Fibroblast of skin of right biceps (primary cell): ENCODE measurements at regions not wholly inside any gene's neighbourhood (a gene's known extent, or its start where the extent isn't known, plus 50 kb on each side); places are given as distances from the start of the nearest gene placed in this dataset.
"Not testable (repeated sequence)": the region's sequence is repeated elsewhere in the genome, so short reads cannot be mapped to it uniquely, and the experiment has no call there.

Experiments used
- DNase-seq: peaks from one replicate; pipeline ENCODE4 v3.0.0-alpha.2; 2013

- DNase-seq, result peak; percentile 60
Observed at GRCh38 chr5:28329176-28329575, 1290.8 kb upstream of the CDH9 start.

GRCh38 chr5:28328681-28329080, 1290.3 kb upstream of the CDH9 start:
- peak; percentile 94 for DNase-seq

GRCh38 chr5:28324174-28324573, 1285.8 kb upstream of the CDH9 start:
- no peak for DNase-seq

- no peak for DNase-seq
Observed at GRCh38 chr5:28313953-28314352, 1275.6 kb upstream of the CDH9 start.

- peak; percentile 80 for DNase-seq
Observed at GRCh38 chr5:28313321-28313951, 1275.0 kb upstream of the CDH9 start.

- DNase-seq, result no peak
Observed at GRCh38 chr5:28310696-28311095, 1272.3 kb upstream of the CDH9 start.

- peak; percentile 19 for DNase-seq
Observed at GRCh38 chr5:28305891-28306290, 1267.5 kb upstream of the CDH9 start.

GRCh38 chr5:28301712-28302111, 1263.3 kb upstream of the CDH9 start:
- peak; percentile 93 for DNase-seq

- no peak for DNase-seq
Observed at GRCh38 chr5:28296254-28297013, 1258.0 kb upstream of the CDH9 start.

GRCh38 chr5:28287021-28287420, 1248.6 kb upstream of the CDH9 start:
- not testable (repeated sequence) for DNase-seq

GRCh38 chr5:28286566-28286965, 1248.2 kb upstream of the CDH9 start:
- peak; percentile 22 for DNase-seq

- no peak for DNase-seq
Observed at GRCh38 chr5:28284788-28285187, 1246.4 kb upstream of the CDH9 start.

GRCh38 chr5:28281351-28281750, 1243.0 kb upstream of the CDH9 start:
- peak; percentile 90 for DNase-seq

GRCh38 chr5:28275931-28276330, 1237.5 kb upstream of the CDH9 start:
- DNase-seq, result peak; percentile 19

GRCh38 chr5:28269978-28270377, 1231.6 kb upstream of the CDH9 start:
- no peak for DNase-seq

GRCh38 chr5:28265877-28266276, 1227.5 kb upstream of the CDH9 start:
- no peak for DNase-seq

GRCh38 chr5:28254846-28255245, 1216.5 kb upstream of the CDH9 start:
- DNase-seq, result peak; percentile 96

- peak; percentile 59 for DNase-seq
Observed at GRCh38 chr5:28253431-28253830, 1215.0 kb upstream of the CDH9 start.

GRCh38 chr5:28249771-28250415, 1211.5 kb upstream of the CDH9 start:
- DNase-seq, result no peak

GRCh38 chr5:28234356-28234968, 1196.1 kb upstream of the CDH9 start:
- DNase-seq, result peak; percentile 17

GRCh38 chr5:28226407-28226806, 1188.0 kb upstream of the CDH9 start:
- no peak for DNase-seq

GRCh38 chr5:28219539-28219938, 1181.2 kb upstream of the CDH9 start:
- no peak for DNase-seq

- no peak for DNase-seq
Observed at GRCh38 chr5:28217695-28218094, 1179.3 kb upstream of the CDH9 start.

GRCh38 chr5:28216939-28217360, 1178.6 kb upstream of the CDH9 start:
- no peak for DNase-seq
